HFF-Myc (cell line): ENCODE measurements at regions not wholly inside any gene's neighbourhood (a gene's known extent, or its start where the extent isn't known, plus 50 kb on each side); places are given as distances from the start of the nearest gene placed in this dataset.
"Not testable (repeated sequence)": the region's sequence is repeated elsewhere in the genome, so short reads cannot be mapped to it uniquely, and the experiment has no call there.

Experiments
- DNase-seq: peaks from one replicate; pipeline ENCODE4 v3.0.0-alpha.2; 2011; ENCODE audit warnings: low read depth; ENCODE audit errors: extremely low read depth
- H3K4me3 ChIP-seq: replicated peaks from 2 replicates; pipeline ENCODE4 v1.5.1; 2011; ENCODE audit warnings: low read depth, mild to moderate bottlenecking, control low read depth, low read length

- DNase-seq, H3K4me3 ChIP-seq: not testable (repeated sequence)
These were observed 2888.1 kb downstream of the RPIA start for GRCh38 chr2:91579555-91579954.

GRCh38 chr2:91580043-91580442 lies 2888.6 kb downstream of the RPIA start:
- not testable (repeated sequence) for DNase-seq, H3K4me3 ChIP-seq

- not testable (repeated sequence) for H3K4me3 ChIP-seq, DNase-seq
These were observed 2895.6 kb downstream of the RPIA start for GRCh38 chr2:91587098-91587497.

GRCh38 chr2:91587908-91588535 lies 2896.5 kb downstream of the RPIA start:
- DNase-seq, H3K4me3 ChIP-seq: not testable (repeated sequence)

GRCh38 chr2:91588782-91589223 lies 2897.3 kb downstream of the RPIA start:
- not testable (repeated sequence) for DNase-seq, H3K4me3 ChIP-seq

GRCh38 chr2:91589454-91590328 lies 2898.2 kb downstream of the RPIA start:
- H3K4me3 ChIP-seq, DNase-seq: not testable (repeated sequence)

- not testable (repeated sequence) for H3K4me3 ChIP-seq, DNase-seq
These were observed 2898.9 kb downstream of the RPIA start for GRCh38 chr2:91590381-91590780.

- H3K4me3 ChIP-seq, DNase-seq: not testable (repeated sequence)
These were observed 2899.6 kb downstream of the RPIA start for GRCh38 chr2:91591066-91591465.

GRCh38 chr2:91597436-91597835 lies 2906.0 kb downstream of the RPIA start:
- not testable (repeated sequence) for H3K4me3 ChIP-seq

GRCh38 chr2:91598519-91598918 lies 2907.0 kb downstream of the RPIA start:
- not testable (repeated sequence) for DNase-seq, H3K4me3 ChIP-seq

More at GRCh38 chr2:91597436-91597835, 2906.0 kb downstream of the RPIA start:
- DNase-seq = not testable (repeated sequence)

GRCh38 chr2:91599000-91599399 lies 2907.5 kb downstream of the RPIA start:
- H3K4me3 ChIP-seq, DNase-seq: not testable (repeated sequence)

- DNase-seq = not testable (repeated sequence)
These were observed 2911.4 kb downstream of the RPIA start for GRCh38 chr2:91602860-91603259.

GRCh38 chr2:91603996-91604395 lies 2912.5 kb downstream of the RPIA start:
- not testable (repeated sequence) for DNase-seq, H3K4me3 ChIP-seq

More at GRCh38 chr2:91602860-91603259, 2911.4 kb downstream of the RPIA start:
- not testable (repeated sequence) for H3K4me3 ChIP-seq

- DNase-seq, H3K4me3 ChIP-seq: not testable (repeated sequence)
These were observed 2913.2 kb downstream of the RPIA start for GRCh38 chr2:91604629-91605028.

GRCh38 chr2:91623739-91624138 lies 2932.3 kb downstream of the RPIA start:
- H3K4me3 ChIP-seq, DNase-seq: not testable (repeated sequence)

- H3K4me3 ChIP-seq, DNase-seq: not testable (repeated sequence)
These were observed 2937.0 kb downstream of the RPIA start for GRCh38 chr2:91628471-91628870.

- DNase-seq, H3K4me3 ChIP-seq: not testable (repeated sequence)
These were observed 2965.7 kb downstream of the RPIA start for GRCh38 chr2:91657193-91657592.

GRCh38 chr2:91658336-91658735 lies 2966.9 kb downstream of the RPIA start:
- not testable (repeated sequence) for DNase-seq, H3K4me3 ChIP-seq
